Body of pancreas (tissue), 4 donors: ENCODE measurements at regions not wholly inside any gene's neighbourhood (a gene's known extent, or its start where the extent isn't known, plus 50 kb on each side); places are given as distances from the start of the nearest gene placed in this dataset.

Experiments used
- ATAC-seq: fragments of 150-250 bp; one replicate; pipeline ENCODE4 v1.9.1; 2016
- DNase-seq, 4 donors: peaks; one replicate each; pipeline ENCODE4 v3.0.0-alpha.2; 2019
- H3K27ac ChIP-seq, 4 donors: fragments of 200-600 bp; sonication (generic); 1 replicate in 3 of 4; 2 replicates in 1 of 4; pipeline versions ENCODE4 v1.5.1 to v1.6.1; 2016 to 2019; ENCODE audit warnings: mild to moderate bottlenecking in 1 of 4, mixed read lengths in 1 of 4, moderate library complexity in 1 of 4
- H3K27me3 ChIP-seq, 2 donors: fragments of 200-600 bp; sonication (generic); one replicate each; pipeline ENCODE4 v1.6.0; 2016; ENCODE audit warnings: mild to moderate bottlenecking in 1 of 2
- H3K36me3 ChIP-seq, 2 donors: fragments of 200-600 bp; sonication (generic); replicated peaks in 1 of 2; 2 replicates each; pipeline ENCODE4 v1.5.1; 2016; ENCODE audit warnings: low read depth in 2 of 2; ENCODE audit not compliant: insufficient read depth in 1 of 2
- H3K4me1 ChIP-seq: fragments of 200-600 bp; sonication (generic); one replicate; pipeline ENCODE4 v1.6.0; 2016
- H3K4me3 ChIP-seq, 2 donors: fragments of 200-600 bp; sonication (generic); 1 replicate in 1 of 2; 2 replicates in 1 of 2; pipeline ENCODE4 v1.5.1; 2016 to 2019
- H3K9me3 ChIP-seq, 3 donors: fragments of 200-600 bp; sonication (generic); 1 replicate in 2 of 3; 2 replicates in 1 of 3; pipeline ENCODE4 v1.5.1; 2016
- POLR2A ChIP-seq, 3 donors: fragments of 450-650 bp; IDR thresholded peaks; one replicate each; pipeline ENCODE4 v1.6.1; 2016; ENCODE audit warnings: antibody characterized with exemption in 3 of 3, mild to moderate bottlenecking in 2 of 3
- WGBS, 2 donors: methylation state at CpG; one replicate each; pipeline ENCODE4 v1.1.5; 2017; 5-methylcytosine and 5-hydroxymethylcytosine counted together
- intact Hi-C: fragments of 100-400 bp; cut with DNase I; formaldehyde crosslinking; loops from one replicate; pipeline ENCODE4 v1.15.1; 2023
- TF ChIP-seq, protein P1 (sequence below), 7 experiments: fragments of 450-650 bp in 4 of 7; fragments of 200-600 bp in 3 of 7; sonication (generic) in 3 of 7; IDR thresholded peaks; one replicate each; pipeline ENCODE4 v1.5.1; 2016 to 2019; ENCODE audit warnings: antibody characterized with exemption in 7 of 7

DNA sequence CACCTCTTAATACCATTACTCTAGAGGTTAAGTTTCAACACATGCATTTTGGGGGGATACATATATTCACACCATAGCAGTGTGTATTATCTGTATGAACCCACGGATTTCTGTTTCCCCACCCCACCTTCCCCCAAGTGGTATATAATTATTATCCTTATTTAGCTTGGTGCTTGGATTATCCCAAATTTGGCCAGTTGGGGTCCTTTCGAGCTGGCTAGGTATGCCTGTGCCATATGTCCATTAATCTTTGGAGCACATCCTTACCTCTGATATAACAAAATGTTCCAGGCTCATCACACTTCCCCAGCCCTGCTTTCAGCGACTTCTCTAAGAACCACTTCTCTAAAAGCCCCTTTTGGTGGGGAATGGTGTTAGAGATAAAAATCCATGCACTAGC lies 118.7 kb upstream of the MLIP start:
- WGBS, 2 donors: 69 to 81% methylated on average over 3 of the region's 3 CpGs
- H3K36me3 ChIP-seq: no peaks in the 10 kb centered on the region
- ATAC-seq (no peak), DNase-seq (no peak)
- H3K4me1 ChIP-seq: no peaks in the 10 kb centered on the region
- TF ChIP-seq, protein P1, sequence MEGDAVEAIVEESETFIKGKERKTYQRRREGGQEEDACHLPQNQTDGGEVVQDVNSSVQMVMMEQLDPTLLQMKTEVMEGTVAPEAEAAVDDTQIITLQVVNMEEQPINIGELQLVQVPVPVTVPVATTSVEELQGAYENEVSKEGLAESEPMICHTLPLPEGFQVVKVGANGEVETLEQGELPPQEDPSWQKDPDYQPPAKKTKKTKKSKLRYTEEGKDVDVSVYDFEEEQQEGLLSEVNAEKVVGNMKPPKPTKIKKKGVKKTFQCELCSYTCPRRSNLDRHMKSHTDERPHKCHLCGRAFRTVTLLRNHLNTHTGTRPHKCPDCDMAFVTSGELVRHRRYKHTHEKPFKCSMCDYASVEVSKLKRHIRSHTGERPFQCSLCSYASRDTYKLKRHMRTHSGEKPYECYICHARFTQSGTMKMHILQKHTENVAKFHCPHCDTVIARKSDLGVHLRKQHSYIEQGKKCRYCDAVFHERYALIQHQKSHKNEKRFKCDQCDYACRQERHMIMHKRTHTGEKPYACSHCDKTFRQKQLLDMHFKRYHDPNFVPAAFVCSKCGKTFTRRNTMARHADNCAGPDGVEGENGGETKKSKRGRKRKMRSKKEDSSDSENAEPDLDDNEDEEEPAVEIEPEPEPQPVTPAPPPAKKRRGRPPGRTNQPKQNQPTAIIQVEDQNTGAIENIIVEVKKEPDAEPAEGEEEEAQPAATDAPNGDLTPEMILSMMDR (IDR thresholded peaks at IDR 0.05): no peak
- TF ChIP-seq POLR2A (IDR thresholded peaks at IDR 0.05): no peak
- H3K9me3 ChIP-seq: no peaks in the 10 kb centered on the region
- intact Hi-C loops: no loop called here
- H3K4me3 ChIP-seq: no peak overlapping the region
- H3K27ac ChIP-seq: no peak overlapping the region
- H3K27me3 ChIP-seq: no peaks in the 10 kb centered on the region

DNA sequence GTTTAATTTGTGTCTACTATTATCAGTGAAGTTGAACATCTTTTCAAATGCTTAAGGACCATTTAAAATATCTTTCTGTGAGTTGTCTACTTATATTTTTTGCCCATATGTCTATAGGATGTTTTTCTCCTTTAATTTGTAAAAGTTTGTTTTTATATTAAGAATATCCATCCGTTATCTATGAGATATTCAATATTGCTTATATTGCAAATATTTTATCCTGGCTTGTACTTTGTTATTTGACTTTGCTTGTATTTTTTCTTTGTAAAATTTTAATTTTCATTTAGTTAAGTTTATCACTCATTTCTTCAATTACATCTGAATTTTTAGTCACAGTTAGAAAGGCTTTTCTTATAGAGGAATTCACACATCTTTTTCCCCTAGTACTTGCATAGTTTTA lies 117.0 kb upstream of the MLIP start:
- no peaks in the 10 kb centered on the region for H3K4me1 ChIP-seq
- no peak overlapping the region for H3K27ac ChIP-seq
- H3K9me3 ChIP-seq: no peaks in the 10 kb centered on the region
- WGBS, 2 donors: 71 to 83% methylated on average over 1 of the region's 1 CpG
- H3K4me3 ChIP-seq: no peak overlapping the region
- H3K27me3 ChIP-seq: no peaks in the 10 kb centered on the region
- TF ChIP-seq, protein P1 (IDR thresholded peaks at IDR 0.05): no peak
- no peak for TF ChIP-seq POLR2A (IDR thresholded peaks at IDR 0.05)
- intact Hi-C loops: no loop called here
- DNase-seq (no peak), ATAC-seq (no peak)
- no peaks in the 10 kb centered on the region for H3K36me3 ChIP-seq

DNA sequence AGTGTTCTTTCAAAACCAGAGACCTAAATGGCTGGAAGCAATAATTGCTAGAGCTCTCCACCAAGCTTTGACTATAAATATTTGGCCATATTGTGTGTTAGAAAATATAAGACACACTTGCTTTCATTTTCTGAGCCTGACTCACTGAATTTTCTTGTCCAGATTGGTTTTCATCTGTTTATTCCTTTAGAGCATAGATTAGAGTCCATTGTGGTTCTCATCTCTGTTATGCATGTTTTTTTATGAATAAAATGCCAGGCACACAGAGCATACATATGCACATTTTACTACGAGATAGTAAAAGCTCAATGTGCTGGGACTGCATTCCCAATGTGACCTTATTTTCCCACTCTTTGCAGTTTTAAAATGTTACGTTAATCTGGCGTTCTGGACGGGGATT lies 115.3 kb upstream of the MLIP start:
- H3K4me1 ChIP-seq: no peaks in the 10 kb centered on the region
- no peaks in the 10 kb centered on the region for H3K27me3 ChIP-seq
- H3K36me3 ChIP-seq: no peaks in the 10 kb centered on the region
- 71 to 81% methylated on average over 4 of the region's 4 CpGs for WGBS, 2 donors
- H3K9me3 ChIP-seq: no peaks in the 10 kb centered on the region
- ATAC-seq: no peak
- DNase-seq: no peak
- intact Hi-C loops: no loop called here
- no peak overlapping the region for H3K4me3 ChIP-seq
- no peak overlapping the region for H3K27ac ChIP-seq
- no peak for TF ChIP-seq POLR2A (IDR thresholded peaks at IDR 0.05)
- TF ChIP-seq, protein P1 (IDR thresholded peaks at IDR 0.05): no peak

DNA sequence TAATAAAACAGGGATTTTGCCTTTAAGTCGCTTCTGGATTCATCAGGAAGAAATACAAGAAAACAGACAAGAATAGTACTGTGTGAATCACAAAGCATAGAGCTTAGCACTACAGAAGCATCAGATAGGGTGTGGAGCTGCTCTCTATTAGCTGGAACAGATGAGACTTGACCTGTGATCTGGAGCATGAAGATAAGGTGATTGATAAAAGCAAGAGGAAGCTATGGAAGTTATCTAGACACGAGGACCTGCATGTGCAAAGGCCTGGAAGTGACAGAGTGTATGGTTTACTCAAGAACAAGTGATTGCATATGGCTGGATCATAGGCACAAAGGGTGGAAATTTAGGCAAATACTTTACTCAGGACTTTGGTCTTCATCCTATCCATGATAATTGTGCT lies 112.9 kb upstream of the MLIP start:
- no peak overlapping the region for H3K27ac ChIP-seq
- H3K27me3 ChIP-seq: no peaks in the 10 kb centered on the region
- no peaks in the 10 kb centered on the region for H3K9me3 ChIP-seq
- no peaks in the 10 kb centered on the region for H3K36me3 ChIP-seq
- H3K4me3 ChIP-seq: no peak overlapping the region
- TF ChIP-seq, protein P1 (IDR thresholded peaks at IDR 0.05): no peak
- TF ChIP-seq POLR2A (IDR thresholded peaks at IDR 0.05): no peak
- DNase-seq (no peak), ATAC-seq (no peak)
- no peaks in the 10 kb centered on the region for H3K4me1 ChIP-seq
- 72 to 73% methylated on average over 2 of the region's 2 CpGs for WGBS, 2 donors
- intact Hi-C loops: no loop called here

DNA sequence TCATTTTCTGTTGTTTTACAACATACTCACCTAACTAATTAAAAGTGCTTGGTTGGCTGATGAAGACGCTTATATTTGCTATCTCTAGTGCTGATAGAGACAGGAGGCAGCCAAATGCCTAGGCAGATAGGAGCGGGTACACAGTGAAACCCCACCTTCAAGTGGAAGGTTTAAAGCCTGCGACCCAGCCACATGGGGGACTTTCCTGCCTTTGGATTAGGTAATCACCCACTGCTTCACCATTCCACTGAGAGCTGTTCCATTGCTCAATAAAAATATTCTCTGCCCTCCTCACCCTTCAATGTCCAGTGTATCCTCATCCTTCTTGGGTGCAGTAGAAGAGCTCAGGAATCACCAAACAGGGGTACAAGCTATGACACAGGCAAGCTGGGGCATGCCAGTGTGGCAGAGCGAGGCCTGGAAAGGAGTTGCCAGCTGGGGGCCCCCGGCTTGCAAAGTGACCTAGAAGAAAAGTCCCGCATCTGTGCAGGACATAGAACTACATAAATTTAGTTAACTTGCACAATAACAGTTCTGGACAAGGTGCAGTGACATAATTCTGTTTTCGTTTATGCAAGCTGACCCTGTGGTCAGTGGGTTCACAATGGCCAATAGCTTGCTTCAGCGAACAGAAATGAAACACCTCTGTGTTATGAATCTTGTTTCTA lies 112.0 kb upstream of the MLIP start:
- H3K27ac ChIP-seq: no peak overlapping the region
- intact Hi-C loops: no loop called here

More for the DNA sequence above, 112.0 kb upstream of the MLIP start:
- no peaks in the 10 kb centered on the region for H3K4me1 ChIP-seq
- TF ChIP-seq, protein P1 (IDR thresholded peaks at IDR 0.05): no peak
- TF ChIP-seq POLR2A (IDR thresholded peaks at IDR 0.05): no peak
- H3K4me3 ChIP-seq: no peak overlapping the region
- WGBS, 2 donors: 87 to 89% methylated on average over 8 of the region's 8 CpGs
- H3K36me3 ChIP-seq: no peaks in the 10 kb centered on the region
- DNase-seq (no peak), ATAC-seq (no peak)
- H3K27me3 ChIP-seq: no peaks in the 10 kb centered on the region
- H3K9me3 ChIP-seq: no peaks in the 10 kb centered on the region
